SK-N-SH (cell line): ENCODE measurements at regions not wholly inside any gene's neighbourhood (a gene's known extent, or its start where the extent isn't known, plus 50 kb on each side); places are given as distances from the start of the nearest gene placed in this dataset.

ENCODE experiments used
- CTCF ChIA-PET: fragments of 300-600, 350-600 bp; formaldehyde crosslinking; extraction: SDS; loops from one replicate; lab custom pipeline; 2021; lab: Yijun Ruan, JAX
- POLR2A ChIA-PET: fragments of 350-600 bp; sonication (Branson Sonifier 250); formaldehyde crosslinking; extraction: SDS; loops from one replicate; lab custom pipeline; 2020; ENCODE audit warnings: antibody characterized with exemption, inconsistent platforms; lab: Yijun Ruan, JAX
- DNase-seq: peaks from one replicate; pipeline ENCODE4 v3.0.0; 2012
- H2AFZ ChIP-seq: fragments of 200-600 bp; sonication (generic); 2 replicates; pipeline ENCODE4 v1.8.1; 2016; ENCODE audit warnings: antibody characterized with exemption, mild to moderate bottlenecking, low read depth
- H3F3A ChIP-seq: fragments of 200-600 bp; sonication (generic); replicated peaks from 2 replicates; pipeline ENCODE3; 2016; ENCODE audit warnings: antibody characterized with exemption, mild to moderate bottlenecking; ENCODE audit not compliant: insufficient read depth
- H3K27ac ChIP-seq, 2 experiments: fragments of 200-500 bp in 1 of 2; fragments of 200-600 bp in 1 of 2; sonication (Bioruptor generic) in 1 of 2; sonication (generic), shearing (Covaris generic) in 1 of 2; 2 replicates each; pipeline versions ENCODE4 v1.5.1 to v1.6.1; 2014 to 2016; ENCODE audit warnings: low read depth in 2 of 2, inconsistent platforms in 1 of 2, low read length in 1 of 2, mild to moderate bottlenecking in 1 of 2, mixed read lengths in 1 of 2
- H3K27me3 ChIP-seq: fragments of 200-600 bp; sonication (generic), shearing (Covaris generic); 2 replicates; pipeline ENCODE4 v1.6.1; 2016; ENCODE audit warnings: mixed run types; ENCODE audit not compliant: insufficient read depth
- H3K36me3 ChIP-seq, 2 experiments: fragments of 200-500 bp in 1 of 2; fragments of 200-600 bp in 1 of 2; sonication (Bioruptor generic) in 1 of 2; sonication (generic) in 1 of 2; replicated peaks in 1 of 2; 2 replicates each; pipeline versions ENCODE3 to v1.5.1; 2014 to 2016; ENCODE audit warnings: low read length in 1 of 2, mild to moderate bottlenecking in 1 of 2; ENCODE audit not compliant: insufficient read depth in 2 of 2, control insufficient read depth in 1 of 2
- H3K4me1 ChIP-seq, 2 experiments: fragments of 200-500 bp in 1 of 2; fragments of 200-600 bp in 1 of 2; sonication (Bioruptor generic) in 1 of 2; sonication (generic), shearing (Covaris generic) in 1 of 2; 2 replicates each; pipeline versions ENCODE4 v1.5.1 to v1.6.1; 2014 to 2016; ENCODE audit warnings: low read depth in 1 of 2, low read length in 1 of 2, mixed run types in 1 of 2; ENCODE audit not compliant: insufficient read depth in 2 of 2, control insufficient read depth in 1 of 2
- H3K4me2 ChIP-seq: fragments of 200-600 bp; sonication (generic), shearing (Covaris generic); 2 replicates; pipeline ENCODE4 v1.6.1; 2017; ENCODE audit warnings: mixed run types
- H3K4me3 ChIP-seq, 2 experiments: fragments of 200-500 bp in 1 of 2; fragments of 200-600 bp in 1 of 2; sonication (Bioruptor generic) in 1 of 2; sonication (generic), shearing (Covaris generic) in 1 of 2; 2 replicates each; pipeline versions ENCODE4 v1.5.1 to v1.8.1; 2014 to 2016; ENCODE audit warnings: low read depth in 2 of 2, inconsistent platforms in 1 of 2, low read length in 1 of 2, mild to moderate bottlenecking in 1 of 2, mixed read lengths in 1 of 2, moderate library complexity in 1 of 2
- H3K79me2 ChIP-seq: fragments of 200-600 bp; sonication (generic); 2 replicates; pipeline ENCODE4 v1.8.1; 2017; ENCODE audit warnings: mild to moderate bottlenecking; ENCODE audit not compliant: insufficient read depth
- H3K9ac ChIP-seq: fragments of 200-600 bp; sonication (generic); 2 replicates; pipeline ENCODE4 v1.6.1; 2017; ENCODE audit warnings: mixed run types
- H3K9me2 ChIP-seq: fragments of 200-600 bp; sonication (generic); 2 replicates; pipeline ENCODE4 v1.6.1; 2017; ENCODE audit warnings: mixed run types
- H3K9me3 ChIP-seq: fragments of 200-600 bp; sonication (generic); 2 replicates; pipeline ENCODE4 v1.6.1; 2017; ENCODE audit warnings: mixed run types, mild to moderate bottlenecking, moderate library complexity
- H4K20me1 ChIP-seq: fragments of 200-600 bp; sonication (generic); 2 replicates; pipeline ENCODE4 v1.6.1; 2017; ENCODE audit warnings: mild to moderate bottlenecking, mixed run types; ENCODE audit not compliant: insufficient read depth
- CHD2 ChIP-seq: fragments of 150-350 bp; IDR thresholded peaks from 2 replicates; pipeline ENCODE4 v1.6.1; 2018; ENCODE audit warnings: low read length; ENCODE audit not compliant: partially characterized antibody
- ELF1 ChIP-seq: IDR thresholded peaks from 2 replicates; pipeline ENCODE4 v1.4.0; 2012
- EP300 ChIP-seq, 2 experiments: IDR thresholded peaks; 2 replicates each; pipeline versions ENCODE4 v1.4.0 to v1.6.1; 2012; ENCODE audit warnings: borderline replicate concordance in 1 of 2, low read depth in 1 of 2, low read length in 1 of 2
- FOSL2 ChIP-seq: IDR thresholded peaks from 2 replicates; pipeline ENCODE4 v1.4.0; 2012; ENCODE audit warnings: low read depth, mild to moderate bottlenecking, moderate library complexity, borderline replicate concordance
- FOXM1 ChIP-seq: IDR thresholded peaks from 2 replicates; pipeline ENCODE4 v1.4.0; 2012; ENCODE audit warnings: low read depth, mild to moderate bottlenecking
- GABPA ChIP-seq: IDR thresholded peaks from 2 replicates; pipeline ENCODE4 v1.4.0; 2012; ENCODE audit warnings: low read depth, mild to moderate bottlenecking
- GATA2 ChIP-seq: sonication (generic); formaldehyde crosslinking; IDR thresholded peaks from 2 replicates; pipeline ENCODE4 v1.5.0; 2020; ENCODE audit warnings: mild to moderate bottlenecking, missing genetic modification reagents
- MEF2A ChIP-seq: IDR thresholded peaks from 2 replicates; pipeline ENCODE4 v1.4.0; 2012; ENCODE audit warnings: low read depth, borderline replicate concordance
- NFIC ChIP-seq: IDR thresholded peaks from 2 replicates; pipeline ENCODE4 v1.4.0; 2012; ENCODE audit warnings: borderline replicate concordance
- NRF1 ChIP-seq: IDR thresholded peaks from 2 replicates; pipeline ENCODE4 v1.6.1; 2012; ENCODE audit warnings: low read depth, mild to moderate bottlenecking, low read length
- POLR2AphosphoS5 ChIP-seq: IDR thresholded peaks from 2 replicates; pipeline ENCODE4 v1.6.1; 2012; ENCODE audit warnings: low read depth, low read length
- SIN3A ChIP-seq: IDR thresholded peaks from 2 replicates; pipeline ENCODE4 v1.6.1; 2012; ENCODE audit warnings: low read depth, mild to moderate bottlenecking, low read length, moderate library complexity, borderline replicate concordance
- SMC3 ChIP-seq: IDR thresholded peaks from 2 replicates; pipeline ENCODE4 v1.6.1; 2012; ENCODE audit warnings: low read depth, low read length, improper control_type of control experiment
- TEAD4 ChIP-seq: IDR thresholded peaks from 2 replicates; pipeline ENCODE4 v1.4.0; 2012; ENCODE audit warnings: mild to moderate bottlenecking, borderline replicate concordance; ENCODE audit not compliant: insufficient read depth
- YY1 ChIP-seq: IDR thresholded peaks from 2 replicates; pipeline ENCODE4 v1.4.0; 2012; ENCODE audit warnings: low read depth, mild to moderate bottlenecking
- WGBS: methylation state at CpG from one replicate; pipeline ENCODE4 v1.1.6; 2017; ENCODE audit warnings: low lambda C conversion rate; 5-methylcytosine and 5-hydroxymethylcytosine counted together
- TF ChIP-seq, protein P1 (sequence below): fragments of 150-350 bp; IDR thresholded peaks from 2 replicates; pipeline ENCODE4 v1.6.1; 2017; ENCODE audit warnings: antibody characterized with exemption, low read length, low read depth, borderline replicate concordance
- TF ChIP-seq, protein P2 (sequence below): IDR thresholded peaks from 2 replicates; pipeline ENCODE4 v1.4.0; 2012; ENCODE audit warnings: low read depth, borderline replicate concordance
- TF ChIP-seq, protein P3 (sequence below): IDR thresholded peaks from 2 replicates; pipeline ENCODE4 v1.6.1; 2012; ENCODE audit warnings: mild to moderate bottlenecking, low read depth, low read length, moderate library complexity

DNA sequence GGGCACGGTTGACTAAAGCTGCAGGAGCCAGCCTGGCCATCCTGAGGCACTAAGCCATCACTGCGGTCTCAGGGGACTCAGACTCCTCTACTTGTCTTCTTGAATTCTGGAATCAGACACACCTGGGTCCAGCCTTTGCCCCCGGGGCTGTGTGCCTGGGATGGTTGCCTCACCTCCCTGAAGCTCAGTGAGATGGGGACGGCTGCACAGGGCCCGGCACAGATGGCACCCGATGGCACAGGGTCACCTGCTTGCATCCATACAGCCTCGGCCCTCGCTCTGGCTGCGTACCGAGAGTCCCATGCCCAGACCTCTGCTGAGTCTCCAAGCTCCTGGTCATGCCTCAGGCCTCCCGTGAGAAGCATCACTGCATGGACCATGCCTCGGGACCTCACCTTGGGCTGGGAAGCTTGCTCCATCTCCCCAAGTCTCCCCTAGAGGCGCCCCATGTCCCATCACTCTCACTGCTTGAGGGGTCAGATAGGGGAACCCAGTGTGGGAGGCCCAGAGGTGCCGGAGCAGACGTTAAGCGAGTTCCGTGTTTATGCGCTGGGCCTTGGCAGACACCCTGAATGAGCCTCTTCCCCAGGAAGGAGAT lies 316.3 kb downstream of the SEC14L1 start:
- peaks cover 94% of the 10 kb centered on the region for H4K20me1 ChIP-seq
- POLR2A ChIA-PET, result no interaction called here
- no peaks in the 10 kb centered on the region for H3K27me3 ChIP-seq

More for the DNA sequence above, 316.3 kb downstream of the SEC14L1 start:
- H3K4me1 ChIP-seq, result peaks cover 11 to 54% of the 10 kb centered on the region in 2 experiments
- no peak overlapping the region for H2AFZ ChIP-seq
- H3F3A ChIP-seq, result no peaks in the 10 kb centered on the region
- peaks cover 3% of the 10 kb centered on the region in 2 experiments for H3K36me3 ChIP-seq
- no peak overlapping the region; a peak in 1 of 4 replicates for H3K27ac ChIP-seq
- H3K79me2 ChIP-seq, result peaks cover 97% of the 10 kb centered on the region
- no peak overlapping the region for H3K9ac ChIP-seq
- CTCF ChIA-PET, result interaction anchor here (1.0 to 1.1 kb wide), 2 partner anchors 20 to 38 kb away, joined by 3 to 6 read pairs; no protein-coding TSS in a partner anchor
- 95% methylated on average over 14 of the region's 18 CpGs for whole genome bisulfite sequencing
- no peak overlapping the region for H3K4me2 ChIP-seq
- TF ChIP-seq FOXM1, result no peak
- no peak for TF ChIP-seq SMC3
- TF ChIP-seq, protein P1, sequence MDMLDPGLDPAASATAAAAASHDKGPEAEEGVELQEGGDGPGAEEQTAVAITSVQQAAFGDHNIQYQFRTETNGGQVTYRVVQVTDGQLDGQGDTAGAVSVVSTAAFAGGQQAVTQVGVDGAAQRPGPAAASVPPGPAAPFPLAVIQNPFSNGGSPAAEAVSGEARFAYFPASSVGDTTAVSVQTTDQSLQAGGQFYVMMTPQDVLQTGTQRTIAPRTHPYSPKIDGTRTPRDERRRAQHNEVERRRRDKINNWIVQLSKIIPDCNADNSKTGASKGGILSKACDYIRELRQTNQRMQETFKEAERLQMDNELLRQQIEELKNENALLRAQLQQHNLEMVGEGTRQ, result no peak
- no peak for TF ChIP-seq YY1
- no peak for TF ChIP-seq GATA2
- no peak for TF ChIP-seq POLR2AphosphoS5
- no peak for TF ChIP-seq CHD2
- TF ChIP-seq SIN3A, result no peak
- TF ChIP-seq ELF1, result no peak
- TF ChIP-seq, protein P2, sequence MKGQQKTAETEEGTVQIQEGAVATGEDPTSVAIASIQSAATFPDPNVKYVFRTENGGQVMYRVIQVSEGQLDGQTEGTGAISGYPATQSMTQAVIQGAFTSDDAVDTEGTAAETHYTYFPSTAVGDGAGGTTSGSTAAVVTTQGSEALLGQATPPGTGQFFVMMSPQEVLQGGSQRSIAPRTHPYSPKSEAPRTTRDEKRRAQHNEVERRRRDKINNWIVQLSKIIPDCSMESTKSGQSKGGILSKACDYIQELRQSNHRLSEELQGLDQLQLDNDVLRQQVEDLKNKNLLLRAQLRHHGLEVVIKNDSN, result no peak
- TF ChIP-seq, protein P3, sequence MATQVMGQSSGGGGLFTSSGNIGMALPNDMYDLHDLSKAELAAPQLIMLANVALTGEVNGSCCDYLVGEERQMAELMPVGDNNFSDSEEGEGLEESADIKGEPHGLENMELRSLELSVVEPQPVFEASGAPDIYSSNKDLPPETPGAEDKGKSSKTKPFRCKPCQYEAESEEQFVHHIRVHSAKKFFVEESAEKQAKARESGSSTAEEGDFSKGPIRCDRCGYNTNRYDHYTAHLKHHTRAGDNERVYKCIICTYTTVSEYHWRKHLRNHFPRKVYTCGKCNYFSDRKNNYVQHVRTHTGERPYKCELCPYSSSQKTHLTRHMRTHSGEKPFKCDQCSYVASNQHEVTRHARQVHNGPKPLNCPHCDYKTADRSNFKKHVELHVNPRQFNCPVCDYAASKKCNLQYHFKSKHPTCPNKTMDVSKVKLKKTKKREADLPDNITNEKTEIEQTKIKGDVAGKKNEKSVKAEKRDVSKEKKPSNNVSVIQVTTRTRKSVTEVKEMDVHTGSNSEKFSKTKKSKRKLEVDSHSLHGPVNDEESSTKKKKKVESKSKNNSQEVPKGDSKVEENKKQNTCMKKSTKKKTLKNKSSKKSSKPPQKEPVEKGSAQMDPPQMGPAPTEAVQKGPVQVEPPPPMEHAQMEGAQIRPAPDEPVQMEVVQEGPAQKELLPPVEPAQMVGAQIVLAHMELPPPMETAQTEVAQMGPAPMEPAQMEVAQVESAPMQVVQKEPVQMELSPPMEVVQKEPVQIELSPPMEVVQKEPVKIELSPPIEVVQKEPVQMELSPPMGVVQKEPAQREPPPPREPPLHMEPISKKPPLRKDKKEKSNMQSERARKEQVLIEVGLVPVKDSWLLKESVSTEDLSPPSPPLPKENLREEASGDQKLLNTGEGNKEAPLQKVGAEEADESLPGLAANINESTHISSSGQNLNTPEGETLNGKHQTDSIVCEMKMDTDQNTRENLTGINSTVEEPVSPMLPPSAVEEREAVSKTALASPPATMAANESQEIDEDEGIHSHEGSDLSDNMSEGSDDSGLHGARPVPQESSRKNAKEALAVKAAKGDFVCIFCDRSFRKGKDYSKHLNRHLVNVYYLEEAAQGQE, result no peak
- TF ChIP-seq FOSL2, result no peak
- no peak for TF ChIP-seq GABPA
- no peak for TF ChIP-seq EP300 (IDR thresholded peaks at IDR 0.05; ENCODE audit: borderline replicate concordance in 1 of 2, low read depth in 1 of 2, low read length in 1 of 2)
- no peak for TF ChIP-seq NRF1
- TF ChIP-seq MEF2A, result no peak
- TF ChIP-seq TEAD4, result no peak
- TF ChIP-seq NFIC, result no peak
- H3K9me3 ChIP-seq, result no peaks in the 10 kb centered on the region
- no peaks in the 10 kb centered on the region for H3K9me2 ChIP-seq
- DNase-seq, result no peak
- no peak overlapping the region for H3K4me3 ChIP-seq
